ENCODE measurements at regions not wholly inside any gene's neighbourhood (a gene's known extent, or its start where the extent isn't known, plus 50 kb on each side); places are given as distances from the start of the nearest gene placed in this dataset.

DNA sequence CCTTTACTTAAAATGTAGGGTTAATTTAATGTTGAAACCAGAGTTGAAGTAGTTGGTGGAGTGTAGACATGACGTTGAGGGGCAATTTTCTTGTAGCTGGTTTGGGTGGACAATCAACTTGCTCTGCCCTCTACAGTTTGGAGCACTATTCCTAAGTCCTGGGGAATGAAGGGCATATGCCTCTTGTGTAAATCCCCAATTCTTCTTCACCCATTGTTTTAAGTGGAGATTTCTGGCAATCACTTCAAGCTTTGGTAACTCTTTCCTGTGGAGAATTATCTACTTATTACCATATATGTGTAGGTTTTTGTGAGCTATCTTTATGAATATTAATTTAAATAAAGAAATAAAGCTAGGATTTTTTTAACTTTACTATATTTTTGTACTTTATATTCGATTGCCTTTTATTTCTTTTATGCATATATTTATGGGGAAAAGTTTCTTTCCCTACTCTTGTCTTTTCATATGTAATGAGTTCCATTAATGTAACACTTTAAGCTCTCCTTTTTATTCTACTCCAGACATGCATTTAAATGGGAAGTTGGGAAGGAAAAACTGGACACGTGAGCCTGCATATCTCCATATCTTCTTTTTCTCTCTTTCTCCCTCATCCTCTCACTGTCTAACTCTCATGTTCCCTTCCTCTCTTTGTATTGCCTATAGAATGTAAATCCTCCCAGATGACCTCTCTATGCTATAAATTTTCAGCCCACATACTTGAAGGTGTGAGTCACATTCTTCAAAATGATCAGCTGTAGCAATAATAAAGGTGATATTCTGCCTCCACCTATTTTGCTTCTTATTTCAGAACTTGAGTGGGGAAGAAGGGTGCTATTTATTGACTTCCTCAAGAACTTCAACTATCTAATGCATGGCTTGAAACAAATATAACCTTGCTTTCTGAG, 276.7 kb downstream of the PTPRC start:
- Histone ChIP-seq H3K27ac (ENCODE audit: low read depth, low read length) (no peak overlapping the region), H3K36me3 (ENCODE audit: control insufficient read depth, insufficient read depth, low read length) (no peaks in the 10 kb centered on the region), H3K27me3 (ENCODE audit: control insufficient read depth, insufficient read depth, low read length, poor library complexity, severe bottlenecking) (no peaks in the 10 kb centered on the region), H3K4me1 (ENCODE audit: control insufficient read depth, insufficient read depth, low read length) (no peaks in the 10 kb centered on the region), H3K9ac (ENCODE audit: extremely low read depth, low read length, poor library complexity, severe bottlenecking) (no peak overlapping the region), H3K9me3 (ENCODE audit: control insufficient read depth, low read length) (no peaks in the 10 kb centered on the region), H3K4me3 (ENCODE audit: low read length) (no peak overlapping the region)
- no peaks in the 10 kb centered on the region for H3K9me3 Mint-ChIP-seq
- H3K36me3 Mint-ChIP-seq (ENCODE audit: low read depth), result no peaks in the 10 kb centered on the region
- peaks cover 1% of the 10 kb centered on the region for H3K4me1 Mint-ChIP-seq
- no peaks in the 10 kb centered on the region for H3K27me3 Mint-ChIP-seq (ENCODE audit: insufficient read depth)
- TF ChIP-seq, protein P1, sequence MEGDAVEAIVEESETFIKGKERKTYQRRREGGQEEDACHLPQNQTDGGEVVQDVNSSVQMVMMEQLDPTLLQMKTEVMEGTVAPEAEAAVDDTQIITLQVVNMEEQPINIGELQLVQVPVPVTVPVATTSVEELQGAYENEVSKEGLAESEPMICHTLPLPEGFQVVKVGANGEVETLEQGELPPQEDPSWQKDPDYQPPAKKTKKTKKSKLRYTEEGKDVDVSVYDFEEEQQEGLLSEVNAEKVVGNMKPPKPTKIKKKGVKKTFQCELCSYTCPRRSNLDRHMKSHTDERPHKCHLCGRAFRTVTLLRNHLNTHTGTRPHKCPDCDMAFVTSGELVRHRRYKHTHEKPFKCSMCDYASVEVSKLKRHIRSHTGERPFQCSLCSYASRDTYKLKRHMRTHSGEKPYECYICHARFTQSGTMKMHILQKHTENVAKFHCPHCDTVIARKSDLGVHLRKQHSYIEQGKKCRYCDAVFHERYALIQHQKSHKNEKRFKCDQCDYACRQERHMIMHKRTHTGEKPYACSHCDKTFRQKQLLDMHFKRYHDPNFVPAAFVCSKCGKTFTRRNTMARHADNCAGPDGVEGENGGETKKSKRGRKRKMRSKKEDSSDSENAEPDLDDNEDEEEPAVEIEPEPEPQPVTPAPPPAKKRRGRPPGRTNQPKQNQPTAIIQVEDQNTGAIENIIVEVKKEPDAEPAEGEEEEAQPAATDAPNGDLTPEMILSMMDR (conservative IDR thresholded peaks at IDR 0.05), result no peak
- DNase-seq, result no peak
- WGBS, 2 experiments (ENCODE audit: insufficient coverage in 1 of 2, insufficient read length in 1 of 2), result 89% methylated on average over 2 of the region's 3 CpGs; no CpG with 5 or more reads in 1 of the 2 experiments
- no peak overlapping the region for H3K4me3 Mint-ChIP-seq
- no peak overlapping the region for H3K27ac Mint-ChIP-seq

DNA sequence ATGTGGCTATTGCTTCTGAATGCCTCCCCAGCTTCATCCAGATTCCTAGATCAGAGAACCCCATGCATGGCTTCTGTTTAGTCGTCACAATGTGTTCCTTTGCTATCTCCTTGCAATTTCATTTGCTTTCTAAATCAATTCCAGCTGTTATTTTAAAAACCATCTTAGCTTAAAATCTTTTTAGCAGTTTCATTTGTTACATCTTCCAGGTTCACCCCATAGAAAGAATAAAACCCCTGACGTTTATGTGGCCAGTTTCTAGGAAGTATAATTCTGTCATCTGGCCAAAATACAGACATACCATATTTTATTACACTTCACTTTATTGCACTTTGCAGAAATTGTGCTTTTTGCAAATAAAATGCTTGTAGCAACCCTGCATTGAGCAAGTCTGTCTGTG, 278.4 kb downstream of the PTPRC start:
- Histone ChIP-seq H3K36me3 (ENCODE audit: control insufficient read depth, insufficient read depth, low read length) (no peaks in the 10 kb centered on the region), H3K27me3 (ENCODE audit: control insufficient read depth, insufficient read depth, low read length, poor library complexity, severe bottlenecking) (no peaks in the 10 kb centered on the region), H3K9me3 (ENCODE audit: control insufficient read depth, low read length) (no peaks in the 10 kb centered on the region), H3K4me3 (ENCODE audit: low read length) (no peak overlapping the region), H3K4me1 (ENCODE audit: control insufficient read depth, insufficient read depth, low read length) (no peaks in the 10 kb centered on the region), H3K9ac (ENCODE audit: extremely low read depth, low read length, poor library complexity, severe bottlenecking) (no peak overlapping the region), H3K27ac (ENCODE audit: low read depth, low read length) (no peak overlapping the region)
- DNase-seq, result no peak
- WGBS, 2 experiments (ENCODE audit: insufficient coverage in 1 of 2, insufficient read length in 1 of 2), result 85 to 100% methylated on average over 1 to 2 of the region's 2 CpGs
- H3K36me3 Mint-ChIP-seq (ENCODE audit: low read depth), result no peaks in the 10 kb centered on the region
- H3K9me3 Mint-ChIP-seq, result no peaks in the 10 kb centered on the region
- no peak overlapping the region for H3K27ac Mint-ChIP-seq
- peaks cover 1% of the 10 kb centered on the region for H3K4me1 Mint-ChIP-seq
- H3K27me3 Mint-ChIP-seq (ENCODE audit: insufficient read depth), result no peaks in the 10 kb centered on the region
- no peak overlapping the region for H3K4me3 Mint-ChIP-seq
- TF ChIP-seq, protein P1 (conservative IDR thresholded peaks at IDR 0.05), result no peak

DNA sequence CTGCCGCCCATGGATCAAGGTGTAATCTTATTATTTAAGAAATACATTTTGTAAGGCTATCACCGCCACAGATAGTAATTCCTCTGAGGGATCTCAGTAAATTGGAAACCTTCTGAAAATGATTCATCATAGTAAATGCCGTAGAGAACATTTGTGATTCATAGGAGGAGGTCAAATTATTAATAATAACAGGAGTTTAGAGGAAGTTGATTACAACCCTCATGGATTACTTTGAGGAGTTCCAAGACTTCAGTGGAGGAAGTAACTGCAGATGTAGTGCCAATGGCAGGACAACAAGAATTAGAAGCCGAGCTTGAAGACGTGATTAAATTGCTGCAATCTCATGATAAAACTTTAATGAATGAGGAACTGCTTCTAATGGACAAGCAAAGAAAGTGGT, 280.1 kb downstream of the PTPRC start:
- H3K27ac ChIP-seq (ENCODE audit: low read depth, low read length), result no peak overlapping the region
- no peak for DNase-seq
- no peaks in the 10 kb centered on the region for H3K9me3 ChIP-seq (ENCODE audit: control insufficient read depth, low read length)
- TF ChIP-seq, protein P1 (conservative IDR thresholded peaks at IDR 0.05), result no peak
- Mint-ChIP-seq H3K27me3 (ENCODE audit: insufficient read depth) (no peaks in the 10 kb centered on the region), H3K4me1 (peaks cover 1% of the 10 kb centered on the region), H3K27ac (no peak overlapping the region), H3K9me3 (no peaks in the 10 kb centered on the region), H3K36me3 (ENCODE audit: low read depth) (no peaks in the 10 kb centered on the region), H3K4me3 (no peak overlapping the region)
- no peak overlapping the region for H3K9ac ChIP-seq (ENCODE audit: extremely low read depth, low read length, poor library complexity, severe bottlenecking)
- no peaks in the 10 kb centered on the region for H3K27me3 ChIP-seq (ENCODE audit: control insufficient read depth, insufficient read depth, low read length, poor library complexity, severe bottlenecking)
- H3K36me3 ChIP-seq (ENCODE audit: control insufficient read depth, insufficient read depth, low read length), result no peaks in the 10 kb centered on the region
- no peaks in the 10 kb centered on the region for H3K4me1 ChIP-seq (ENCODE audit: control insufficient read depth, insufficient read depth, low read length)
- whole genome bisulfite sequencing, 2 experiments (ENCODE audit: insufficient coverage in 1 of 2, insufficient read length in 1 of 2), result 77 to 100% methylated on average over 1 to 5 of the region's 5 CpGs
- no peak overlapping the region for H3K4me3 ChIP-seq (ENCODE audit: low read length)

Measured in endodermal cell (in vitro differentiated cells).